Medulla oblongata (tissue), 1 donor: ENCODE measurements at regions not wholly inside any gene's neighbourhood (a gene's known extent, or its start where the extent isn't known, plus 50 kb on each side); places are given as distances from the start of the nearest gene placed in this dataset.
"Not testable (repeated sequence)": the region's sequence is repeated elsewhere in the genome, so short reads cannot be mapped to it uniquely, and the experiment has no call there.

ENCODE experiments used
- DNase-seq: peaks from one replicate; pipeline ENCODE4 v3.0.0-alpha.2; 2015; ENCODE audit errors: extremely low spot score

- not testable (repeated sequence) for DNase-seq
These were observed 134.0 kb upstream of the FOXD4L5 start for GRCh38 chr9:65418966-65419365.

DNA sequence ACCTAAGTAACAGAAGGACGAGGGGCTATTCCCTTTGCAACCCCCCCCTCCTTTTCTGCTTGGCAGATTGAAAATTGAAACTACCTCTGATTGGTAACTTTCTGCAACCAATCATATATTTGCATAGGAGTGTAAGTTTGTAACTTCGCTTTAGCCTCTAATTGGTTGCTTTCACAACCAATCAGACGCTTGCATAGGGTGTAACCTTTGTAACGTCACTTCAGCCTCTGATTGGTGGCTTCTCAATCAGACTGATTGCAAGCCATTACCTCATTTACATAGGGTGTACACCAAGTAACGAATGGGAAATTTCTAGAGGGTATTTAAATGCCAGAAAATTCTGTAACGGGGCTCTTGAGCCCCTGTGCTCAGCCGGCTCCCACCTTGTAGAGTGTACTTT is 131.9 kb upstream of the FOXD4L5 start:
- DNase-seq: not testable (repeated sequence)

GRCh38 chr9:65414249-65414648 is 129.2 kb upstream of the FOXD4L5 start:
- not testable (repeated sequence) for DNase-seq

GRCh38 chr9:65413371-65413770 is 128.4 kb upstream of the FOXD4L5 start:
- DNase-seq: not testable (repeated sequence)

DNA sequence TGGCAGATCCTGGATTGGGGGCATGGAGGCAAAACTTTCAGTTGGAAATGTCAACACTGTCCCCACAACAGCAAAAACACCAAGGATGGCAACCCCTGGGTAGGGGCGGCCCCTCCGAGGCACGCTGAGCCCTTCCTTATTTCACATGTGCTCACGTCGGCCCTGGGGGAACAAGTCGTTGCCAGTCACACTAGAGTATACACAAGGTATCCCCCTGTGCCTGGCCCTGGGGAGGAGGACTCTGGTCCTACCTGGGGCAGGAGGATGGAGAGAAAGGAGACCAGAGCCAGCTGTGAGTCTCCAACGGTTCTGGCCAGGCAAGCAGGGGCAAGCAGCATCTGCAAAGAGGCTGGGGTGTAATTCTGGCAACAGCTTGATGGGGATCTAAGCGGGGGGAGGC is 126.9 kb upstream of the FOXD4L5 start:
- DNase-seq: no peak

GRCh38 chr9:65411336-65411735 is 126.3 kb upstream of the FOXD4L5 start:
- no peak for DNase-seq

DNA sequence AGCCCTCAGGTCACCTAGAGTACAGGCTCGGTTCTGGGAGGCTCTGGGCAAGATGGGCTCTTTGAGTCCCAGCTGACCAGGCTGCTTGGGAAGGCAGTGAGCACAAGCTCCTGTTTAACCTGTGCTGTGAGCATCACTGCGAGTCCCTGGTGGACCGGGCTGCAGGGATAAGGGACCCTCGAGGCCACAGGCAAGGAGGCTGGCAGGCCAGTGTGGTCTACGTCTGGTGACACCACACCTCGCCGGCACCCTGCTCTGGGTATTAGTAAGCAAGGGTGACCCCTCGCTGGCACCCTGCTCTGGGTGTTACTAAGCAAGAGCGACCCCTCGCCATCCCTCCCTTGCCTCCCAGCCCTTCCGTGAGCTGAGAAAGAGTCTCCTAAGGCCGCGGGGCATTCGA is 125.9 kb upstream of the FOXD4L5 start:
- no peak for DNase-seq

GRCh38 chr9:65409471-65409980 is 124.5 kb upstream of the FOXD4L5 start:
- DNase-seq: no peak

GRCh38 chr9:65408806-65409205 is 123.8 kb upstream of the FOXD4L5 start:
- not testable (repeated sequence) for DNase-seq

GRCh38 chr9:65406625-65407024 is 121.6 kb upstream of the FOXD4L5 start:
- DNase-seq: not testable (repeated sequence)

DNA sequence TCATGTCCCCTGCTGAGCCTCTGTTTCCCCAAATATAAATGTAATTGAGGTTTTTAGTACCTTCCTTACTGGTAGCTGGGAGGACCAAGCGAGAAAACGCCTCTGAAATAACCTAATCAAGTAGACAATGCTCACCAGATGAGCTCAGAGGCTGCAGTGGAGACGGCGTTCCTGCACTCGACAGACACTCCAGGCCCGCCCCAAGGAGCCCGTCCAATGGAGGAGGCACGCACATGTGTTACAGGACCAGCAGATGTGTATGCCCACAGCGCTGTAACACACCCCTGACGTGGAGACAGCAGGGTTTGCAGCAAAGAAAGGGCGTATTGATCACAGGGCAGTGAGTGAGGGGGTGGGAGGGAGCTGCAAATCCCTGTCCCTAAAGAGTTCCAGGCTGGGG is 120.8 kb upstream of the FOXD4L5 start:
- not testable (repeated sequence) for DNase-seq

DNA sequence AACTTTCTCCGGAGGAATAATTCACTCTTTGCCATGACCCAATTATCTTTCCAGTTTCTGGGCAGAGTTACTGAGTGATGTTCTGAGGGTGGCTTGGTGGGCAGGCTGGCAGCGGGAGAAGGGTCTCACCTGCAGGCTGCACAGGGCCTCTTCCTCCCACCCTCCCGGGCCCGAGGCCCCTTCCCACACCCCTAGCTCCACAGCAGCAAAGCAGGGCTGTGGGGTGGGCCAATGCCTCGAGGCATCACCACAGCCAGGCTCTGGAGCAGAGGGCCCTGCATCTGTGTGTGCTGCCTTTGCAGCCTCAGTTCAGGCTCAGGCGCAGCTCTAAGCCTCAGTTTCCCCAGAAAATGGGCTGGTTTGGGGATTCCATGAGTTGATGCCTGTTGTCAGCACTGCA is 120.2 kb upstream of the FOXD4L5 start:
- DNase-seq: no peak

- no peak for DNase-seq
These were observed 119.4 kb upstream of the FOXD4L5 start for GRCh38 chr9:65404232-65405006.

- no peak for DNase-seq
These were observed 118.7 kb upstream of the FOXD4L5 start for GRCh38 chr9:65403721-65404120.

DNA sequence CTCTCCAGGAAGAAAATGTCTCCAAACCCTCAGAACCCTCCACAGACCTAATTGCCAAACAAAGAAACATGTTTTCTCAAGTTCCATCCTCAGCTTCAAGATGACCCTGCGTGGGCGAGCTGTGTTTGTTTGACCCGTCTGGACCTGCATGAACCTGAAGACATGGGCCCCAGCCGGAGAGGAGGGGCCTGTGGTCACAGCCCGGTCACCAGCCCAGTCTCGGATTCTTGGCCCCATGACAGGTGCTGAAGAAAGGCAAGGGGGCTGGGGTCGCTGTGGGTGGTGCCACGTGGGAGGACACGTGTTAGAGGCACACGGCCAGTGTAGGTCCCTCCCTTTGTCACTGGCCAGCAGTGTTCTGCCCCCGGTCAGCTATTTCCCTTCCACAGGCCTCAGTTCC is 118.1 kb upstream of the FOXD4L5 start:
- DNase-seq: not testable (repeated sequence)

- not testable (repeated sequence) for DNase-seq
These were observed 117.3 kb upstream of the FOXD4L5 start for GRCh38 chr9:65402206-65402870.

DNA sequence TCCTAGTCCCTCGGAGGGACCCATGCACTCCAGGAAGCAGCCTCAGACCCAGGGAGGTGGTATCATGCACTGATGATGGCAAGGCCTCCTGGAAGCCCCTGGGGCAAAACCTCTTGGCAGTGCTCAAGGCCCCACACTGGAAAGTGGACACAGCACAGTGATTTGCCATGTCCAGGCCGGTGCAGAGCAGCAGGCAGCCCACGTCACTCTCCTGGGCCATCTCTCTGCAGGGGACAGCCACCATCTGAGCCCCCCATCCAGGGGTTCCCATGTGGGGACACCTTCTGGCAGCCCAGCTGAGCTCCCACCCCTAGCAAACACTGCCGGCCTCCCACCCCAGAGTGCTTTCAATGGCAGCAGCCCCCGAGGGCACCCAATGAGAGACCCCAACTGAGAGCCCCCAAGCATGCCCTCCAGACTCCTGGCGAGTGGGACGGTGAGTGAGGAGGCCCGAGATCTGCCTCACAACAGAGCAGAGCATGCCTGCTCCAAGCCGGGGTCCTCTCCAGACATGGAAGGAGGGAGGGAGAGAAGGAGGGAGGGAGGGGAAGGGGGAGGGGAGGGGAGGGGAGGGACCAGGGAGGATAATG is 116.5 kb upstream of the FOXD4L5 start:
- DNase-seq: not testable (repeated sequence)

- no peak for DNase-seq
These were observed 115.9 kb upstream of the FOXD4L5 start for GRCh38 chr9:65400886-65401285.

- not testable (repeated sequence) for DNase-seq
These were observed 113.0 kb upstream of the FOXD4L5 start for GRCh38 chr9:65397763-65398719.

DNA sequence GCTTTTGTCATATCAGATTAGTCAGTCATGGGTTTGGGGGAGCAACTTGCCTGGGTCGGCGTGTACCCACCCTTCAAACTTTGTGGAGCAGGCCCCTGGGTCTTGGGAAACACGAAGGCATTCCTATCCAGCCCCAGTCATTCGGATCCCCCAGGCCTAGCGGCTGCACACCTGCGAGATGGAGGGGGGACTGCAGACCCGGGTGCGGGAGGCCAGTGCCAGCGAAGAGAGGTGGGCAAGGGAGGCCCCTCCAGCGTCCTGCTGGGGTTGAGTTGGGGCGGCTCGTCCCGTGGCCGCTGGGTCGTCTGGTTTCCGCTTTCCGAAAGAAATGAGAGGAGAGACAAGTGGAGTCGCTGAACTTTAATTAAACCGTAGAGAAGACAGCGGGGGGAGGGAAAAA is 112.2 kb upstream of the FOXD4L5 start:
- not testable (repeated sequence) for DNase-seq

GRCh38 chr9:65396601-65397000 is 111.6 kb upstream of the FOXD4L5 start:
- DNase-seq: not testable (repeated sequence)
